Esophagus squamous epithelium (tissue), 5 donors: ENCODE measurements at regions not wholly inside any gene's neighbourhood (a gene's known extent, or its start where the extent isn't known, plus 50 kb on each side); places are given as distances from the start of the nearest gene placed in this dataset.

Source experiments
- DNase-seq: peaks from one replicate; lab custom pipeline; 2025; lab: John Stamatoyannopoulos, UW
- H3K27ac ChIP-seq, 4 donors: fragments of 200-600 bp; sonication (generic); one replicate each; pipeline ENCODE4 v1.5.1; 2016 to 2019; ENCODE audit warnings: mild to moderate bottlenecking in 1 of 4
- H3K27me3 ChIP-seq, 4 donors: fragments of 200-600 bp; sonication (generic); 1 replicate in 3 of 4; 2 replicates in 1 of 4; pipeline versions ENCODE4 v1.5.1 to v1.6.0; 2017 to 2021; ENCODE audit warnings: antibody characterized with exemption in 1 of 4
- H3K36me3 ChIP-seq, 3 donors: fragments of 200-600 bp; sonication (generic); one replicate each; pipeline ENCODE4 v1.5.1; 2016 to 2019
- H3K4me1 ChIP-seq, 3 donors: fragments of 200-600 bp; sonication (generic); one replicate each; pipeline ENCODE4 v1.5.1; 2017 to 2019
- H3K4me3 ChIP-seq, 4 donors: fragments of 200-600 bp; sonication (generic); 1 replicate in 3 of 4; 2 replicates in 1 of 4; pipeline ENCODE4 v1.5.1; 2016 to 2019; ENCODE audit warnings: mild to moderate bottlenecking in 2 of 4, moderate library complexity in 1 of 4
- H3K9me3 ChIP-seq, 3 donors: fragments of 200-600 bp; sonication (generic); one replicate each; pipeline ENCODE4 v1.5.1; 2016 to 2019
- POLR2A ChIP-seq, 4 donors: fragments of 450-650 bp; IDR thresholded peaks; one replicate each; pipeline ENCODE4 v1.6.1; 2017; ENCODE audit warnings: antibody characterized with exemption in 4 of 4, mild to moderate bottlenecking in 4 of 4, moderate library complexity in 3 of 4
- WGBS, 2 donors: methylation state at CpG; one replicate each; pipeline ENCODE4 v1.1.5; 2018; 5-methylcytosine and 5-hydroxymethylcytosine counted together
- intact Hi-C: fragments of 100-400 bp; cut with DNase I; formaldehyde crosslinking; loops from one replicate; pipeline ENCODE4 v1.15.0; 2022
- TF ChIP-seq, protein P1 (sequence below), 6 experiments: fragments of 450-650 bp in 4 of 6; fragments of 200-600 bp in 2 of 6; sonication (generic) in 2 of 6; IDR thresholded peaks; one replicate each; pipeline ENCODE4 v1.5.1; 2016 to 2019; ENCODE audit warnings: antibody characterized with exemption in 6 of 6, mild to moderate bottlenecking in 4 of 6, moderate library complexity in 4 of 6
- donor health status: DM: yes; HTN: yes; CAD: no.

DNA sequence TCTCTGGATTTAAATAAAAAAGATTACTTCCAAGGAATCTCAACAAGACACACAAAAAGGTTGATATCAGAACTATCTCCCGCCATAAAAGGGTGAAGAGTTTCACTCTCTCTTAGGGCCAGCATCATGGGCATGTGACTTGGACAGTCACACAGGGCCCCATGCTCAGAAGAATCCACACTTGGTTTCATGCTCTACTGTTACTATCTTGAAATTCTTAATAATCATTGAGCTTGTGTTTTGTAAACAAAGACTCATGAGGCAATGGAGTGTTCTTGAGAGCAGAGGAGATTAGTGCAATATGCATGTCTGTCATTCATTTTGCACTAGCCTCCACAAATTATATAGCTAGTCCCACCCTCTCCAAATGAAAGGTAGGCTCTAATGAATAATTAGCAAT, 58.4 kb downstream of the HMHB1 start:
- H3K27me3 ChIP-seq, result no peaks in the 10 kb centered on the region
- no peak for TF ChIP-seq POLR2A (IDR thresholded peaks at IDR 0.05)
- TF ChIP-seq, protein P1, sequence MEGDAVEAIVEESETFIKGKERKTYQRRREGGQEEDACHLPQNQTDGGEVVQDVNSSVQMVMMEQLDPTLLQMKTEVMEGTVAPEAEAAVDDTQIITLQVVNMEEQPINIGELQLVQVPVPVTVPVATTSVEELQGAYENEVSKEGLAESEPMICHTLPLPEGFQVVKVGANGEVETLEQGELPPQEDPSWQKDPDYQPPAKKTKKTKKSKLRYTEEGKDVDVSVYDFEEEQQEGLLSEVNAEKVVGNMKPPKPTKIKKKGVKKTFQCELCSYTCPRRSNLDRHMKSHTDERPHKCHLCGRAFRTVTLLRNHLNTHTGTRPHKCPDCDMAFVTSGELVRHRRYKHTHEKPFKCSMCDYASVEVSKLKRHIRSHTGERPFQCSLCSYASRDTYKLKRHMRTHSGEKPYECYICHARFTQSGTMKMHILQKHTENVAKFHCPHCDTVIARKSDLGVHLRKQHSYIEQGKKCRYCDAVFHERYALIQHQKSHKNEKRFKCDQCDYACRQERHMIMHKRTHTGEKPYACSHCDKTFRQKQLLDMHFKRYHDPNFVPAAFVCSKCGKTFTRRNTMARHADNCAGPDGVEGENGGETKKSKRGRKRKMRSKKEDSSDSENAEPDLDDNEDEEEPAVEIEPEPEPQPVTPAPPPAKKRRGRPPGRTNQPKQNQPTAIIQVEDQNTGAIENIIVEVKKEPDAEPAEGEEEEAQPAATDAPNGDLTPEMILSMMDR (IDR thresholded peaks at IDR 0.05), result no peak
- WGBS, 2 donors, result 92 to 95% methylated on average over 1 of the region's 1 CpG
- H3K4me1 ChIP-seq, result peaks cover 0 to 10% (median 2%) of the 10 kb centered on the region in 3 donors
- intact Hi-C loops, result no loop called here
- H3K27ac ChIP-seq, result no peak overlapping the region
- DNase-seq, result no peak
- H3K4me3 ChIP-seq, result no peak overlapping the region
- no peaks in the 10 kb centered on the region for H3K36me3 ChIP-seq
- H3K9me3 ChIP-seq, result no peaks in the 10 kb centered on the region

DNA sequence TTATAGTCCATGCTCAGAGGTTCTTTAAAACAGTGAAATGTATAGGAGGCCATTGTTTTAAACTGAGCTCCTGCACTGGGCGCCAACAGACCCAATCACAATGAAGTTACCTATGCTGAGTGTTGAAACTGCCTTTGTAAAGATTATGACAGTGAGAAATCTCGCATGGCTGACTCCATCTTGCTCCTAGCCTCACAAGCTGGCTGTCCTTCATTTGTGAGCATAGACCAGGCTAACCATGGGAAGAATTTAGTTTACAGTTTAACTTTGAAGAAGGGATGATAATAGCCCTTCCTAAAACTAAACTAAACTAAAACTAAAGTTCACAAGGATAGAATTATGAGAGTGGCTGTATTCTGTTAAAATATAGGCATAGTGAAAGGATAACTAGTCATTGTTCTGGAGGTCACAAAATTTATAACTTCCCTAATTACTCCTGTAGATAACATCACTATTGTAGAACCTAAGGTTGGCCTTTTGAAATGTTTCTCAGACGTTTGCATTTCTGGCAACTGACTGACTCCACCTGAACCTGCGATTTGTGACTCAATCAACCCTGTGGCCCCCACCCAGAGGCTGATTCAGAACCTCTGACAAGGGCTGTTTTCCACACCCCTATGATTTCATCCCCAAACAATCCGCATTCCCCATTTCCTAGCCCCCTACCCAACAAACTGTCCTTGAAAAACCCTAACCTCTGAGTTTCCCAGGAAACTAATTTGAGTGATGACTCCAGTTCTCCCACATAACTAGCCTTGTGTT, 59.1 kb downstream of the HMHB1 start:
- no peaks in the 10 kb centered on the region for H3K36me3 ChIP-seq
- DNase-seq, result no peak
- intact Hi-C loops, result no loop called here
- no peaks in the 10 kb centered on the region for H3K9me3 ChIP-seq
- H3K4me3 ChIP-seq, result no peak overlapping the region
- H3K4me1 ChIP-seq, result peaks cover 0 to 5% (median 0%) of the 10 kb centered on the region in 3 donors
- H3K27me3 ChIP-seq, result no peaks in the 10 kb centered on the region
- WGBS, 2 donors, result 48 to 70% methylated on average over 3 to 5 of the region's 5 CpGs
- TF ChIP-seq, protein P1 (IDR thresholded peaks at IDR 0.05), result no peak
- TF ChIP-seq POLR2A (IDR thresholded peaks at IDR 0.05), result no peak
- no peak overlapping the region for H3K27ac ChIP-seq

DNA sequence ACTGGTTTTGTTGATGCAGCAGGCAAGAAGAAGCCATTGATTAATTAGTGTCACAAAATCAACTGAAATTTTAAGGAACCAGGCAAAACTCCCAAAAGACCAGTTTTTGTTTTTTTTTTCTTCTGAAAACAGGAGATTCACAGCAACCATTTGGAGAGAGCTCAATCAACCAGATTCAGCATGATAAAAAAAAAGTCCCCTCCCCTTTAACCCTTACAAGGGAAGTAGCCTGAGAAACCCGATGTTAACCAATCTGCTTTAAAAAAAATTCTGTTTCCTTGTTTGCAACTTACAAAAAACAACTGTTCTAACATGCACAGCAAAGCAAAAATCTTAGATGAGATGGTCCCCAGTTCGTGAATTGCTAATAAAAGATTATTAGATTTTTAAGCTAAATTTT, 59.7 kb downstream of the HMHB1 start:
- no peak for DNase-seq
- intact Hi-C loops, result no loop called here
- WGBS, 2 donors, result 75 to 77% methylated on average over 2 of the region's 2 CpGs

DNA sequence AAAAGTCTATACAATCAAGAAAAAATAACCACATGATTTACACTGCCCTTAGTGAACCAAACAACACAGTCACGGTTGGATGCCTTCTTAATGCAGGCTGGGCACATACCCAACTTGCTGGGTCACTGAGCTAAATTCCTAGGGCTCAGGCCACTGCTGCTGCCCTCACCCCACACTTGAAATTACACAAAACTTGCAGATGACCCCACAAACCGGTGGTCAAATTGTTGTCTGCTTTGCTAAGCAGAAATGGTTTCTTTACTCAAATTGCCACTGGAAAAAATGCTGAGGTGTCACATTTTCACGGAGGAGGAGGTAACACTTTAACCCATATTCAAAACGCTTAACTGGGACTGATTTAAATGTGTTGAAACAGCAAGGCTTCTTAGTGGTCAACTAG, 62.4 kb downstream of the HMHB1 start:
- TF ChIP-seq, protein P1 (IDR thresholded peaks at IDR 0.05), result no peak
- TF ChIP-seq POLR2A (IDR thresholded peaks at IDR 0.05), result no peak
- Histone ChIP-seq H3K36me3 (no peaks in the 10 kb centered on the region), H3K4me1 (no peaks in the 10 kb centered on the region), H3K27ac (no peak overlapping the region), H3K27me3 (no peaks in the 10 kb centered on the region), H3K4me3 (no peak overlapping the region), H3K9me3 (no peaks in the 10 kb centered on the region)
- 42 to 58% methylated on average over 4 of the region's 4 CpGs for WGBS, 2 donors
- intact Hi-C loops, result no loop called here
- no peak for DNase-seq

More for the DNA sequence above, 59.7 kb downstream of the HMHB1 start:
- no peaks in the 10 kb centered on the region for H3K36me3 ChIP-seq
- H3K27ac ChIP-seq, result no peak overlapping the region
- no peak for TF ChIP-seq POLR2A (IDR thresholded peaks at IDR 0.05)
- TF ChIP-seq, protein P1 (IDR thresholded peaks at IDR 0.05), result no peak
- no peaks in the 10 kb centered on the region for H3K9me3 ChIP-seq
- no peak overlapping the region for H3K4me3 ChIP-seq
- H3K27me3 ChIP-seq, result no peaks in the 10 kb centered on the region
- H3K4me1 ChIP-seq, result no peaks in the 10 kb centered on the region

DNA sequence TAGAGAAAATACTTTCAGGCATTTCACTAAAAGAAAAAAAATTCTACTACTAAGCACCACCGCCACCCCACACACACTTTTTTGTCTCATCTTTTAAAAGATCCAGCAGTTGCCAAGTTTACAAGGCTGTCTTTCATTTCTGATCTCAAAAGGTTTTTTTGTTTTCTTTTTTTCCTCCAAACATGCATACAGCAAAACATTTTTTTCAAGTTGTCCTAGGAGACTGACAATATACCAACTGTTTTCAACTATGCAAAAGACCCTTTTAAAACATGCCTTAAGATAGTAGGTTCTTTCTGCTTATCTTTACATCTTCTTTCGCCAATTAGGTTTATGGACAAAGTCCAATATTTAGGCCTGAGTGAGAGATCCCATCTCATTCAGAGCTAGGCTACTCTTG, 65.2 kb downstream of the HMHB1 start:
- H3K4me3 ChIP-seq, result no peak overlapping the region
- TF ChIP-seq POLR2A (IDR thresholded peaks at IDR 0.05), result no peak
- TF ChIP-seq, protein P1 (IDR thresholded peaks at IDR 0.05), result no peak
- 86 to 89% methylated on average over 2 of the region's 2 CpGs for WGBS, 2 donors
- no peak overlapping the region for H3K27ac ChIP-seq
- intact Hi-C loops, result no loop called here
- H3K36me3 ChIP-seq, result no peaks in the 10 kb centered on the region
- H3K27me3 ChIP-seq, result no peaks in the 10 kb centered on the region
- H3K4me1 ChIP-seq, result no peaks in the 10 kb centered on the region
- H3K9me3 ChIP-seq, result no peaks in the 10 kb centered on the region
- DNase-seq, result no peak
